Panc1 (cell line): ENCODE measurements at regions not wholly inside any gene's neighbourhood (a gene's known extent, or its start where the extent isn't known, plus 50 kb on each side); places are given as distances from the start of the nearest gene placed in this dataset.

Experiments
- CTCF ChIP-seq: fragments of 450-650 bp; IDR thresholded peaks from 2 replicates; pipeline ENCODE4 v1.5.1; 2017; ENCODE audit warnings: mild to moderate bottlenecking
- POLR2AphosphoS5 ChIP-seq: IDR thresholded peaks from 2 replicates; pipeline ENCODE4 v1.6.1; 2012; ENCODE audit warnings: mild to moderate bottlenecking, low read depth, low read length, moderate library complexity
- REST ChIP-seq, 2 experiments: IDR thresholded peaks; 2 replicates each; pipeline ENCODE4 v1.6.1; 2011 to 2012; ENCODE audit warnings: low read depth in 2 of 2, control low read depth in 1 of 2, low read length in 1 of 2, mild to moderate bottlenecking in 1 of 2, moderate library complexity in 1 of 2; ENCODE audit not compliant: insufficient read depth in 1 of 2

- TF ChIP-seq POLR2AphosphoS5 = no peak
- no peak for TF ChIP-seq CTCF
- no peak for TF ChIP-seq REST (IDR thresholded peaks at IDR 0.05; ENCODE audit: insufficient read depth in 1 of 2, low read depth in 2 of 2, low read length in 1 of 2)
Observed at GRCh38 chr12:75864161-75864560, 167.4 kb downstream of the PHLDA1 start.
